ENCODE measurements at regions not wholly inside any gene's neighbourhood (a gene's known extent, or its start where the extent isn't known, plus 50 kb on each side); places are given as distances from the start of the nearest gene placed in this dataset.

DNA sequence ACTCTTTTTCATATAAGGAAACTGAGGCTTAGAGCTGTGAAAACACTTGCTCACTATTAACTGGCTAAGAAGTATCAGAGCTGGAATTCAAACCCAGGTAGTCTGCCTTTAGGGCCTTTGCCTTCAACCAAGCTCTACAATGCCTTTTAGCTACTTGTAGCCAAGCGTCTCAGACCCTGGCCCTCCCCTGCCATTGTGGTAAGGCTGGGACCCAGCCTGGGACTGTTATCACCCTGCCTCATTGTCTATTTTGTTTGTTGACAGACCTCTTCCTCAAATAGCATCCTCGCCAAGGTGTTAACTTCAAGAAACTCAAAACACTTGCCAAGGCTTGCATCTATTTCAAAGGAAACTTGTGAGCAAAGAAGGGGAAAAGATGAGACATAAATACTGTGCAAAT lies 76.7 kb upstream of the CD28 start:
- TF ChIP-seq, protein P1, sequence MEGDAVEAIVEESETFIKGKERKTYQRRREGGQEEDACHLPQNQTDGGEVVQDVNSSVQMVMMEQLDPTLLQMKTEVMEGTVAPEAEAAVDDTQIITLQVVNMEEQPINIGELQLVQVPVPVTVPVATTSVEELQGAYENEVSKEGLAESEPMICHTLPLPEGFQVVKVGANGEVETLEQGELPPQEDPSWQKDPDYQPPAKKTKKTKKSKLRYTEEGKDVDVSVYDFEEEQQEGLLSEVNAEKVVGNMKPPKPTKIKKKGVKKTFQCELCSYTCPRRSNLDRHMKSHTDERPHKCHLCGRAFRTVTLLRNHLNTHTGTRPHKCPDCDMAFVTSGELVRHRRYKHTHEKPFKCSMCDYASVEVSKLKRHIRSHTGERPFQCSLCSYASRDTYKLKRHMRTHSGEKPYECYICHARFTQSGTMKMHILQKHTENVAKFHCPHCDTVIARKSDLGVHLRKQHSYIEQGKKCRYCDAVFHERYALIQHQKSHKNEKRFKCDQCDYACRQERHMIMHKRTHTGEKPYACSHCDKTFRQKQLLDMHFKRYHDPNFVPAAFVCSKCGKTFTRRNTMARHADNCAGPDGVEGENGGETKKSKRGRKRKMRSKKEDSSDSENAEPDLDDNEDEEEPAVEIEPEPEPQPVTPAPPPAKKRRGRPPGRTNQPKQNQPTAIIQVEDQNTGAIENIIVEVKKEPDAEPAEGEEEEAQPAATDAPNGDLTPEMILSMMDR (conservative IDR thresholded peaks at IDR 0.05; ENCODE audit: low read length) = no peak
- no peak for TF ChIP-seq EZH2phosphoT487 (IDR thresholded peaks at IDR 0.05; ENCODE audit: borderline replicate concordance, low read depth, low read length)

Data from OCI-LY7 (cell line).